ENCODE measurements at regions not wholly inside any gene's neighbourhood (a gene's known extent, or its start where the extent isn't known, plus 50 kb on each side); places are given as distances from the start of the nearest gene placed in this dataset.

DNA sequence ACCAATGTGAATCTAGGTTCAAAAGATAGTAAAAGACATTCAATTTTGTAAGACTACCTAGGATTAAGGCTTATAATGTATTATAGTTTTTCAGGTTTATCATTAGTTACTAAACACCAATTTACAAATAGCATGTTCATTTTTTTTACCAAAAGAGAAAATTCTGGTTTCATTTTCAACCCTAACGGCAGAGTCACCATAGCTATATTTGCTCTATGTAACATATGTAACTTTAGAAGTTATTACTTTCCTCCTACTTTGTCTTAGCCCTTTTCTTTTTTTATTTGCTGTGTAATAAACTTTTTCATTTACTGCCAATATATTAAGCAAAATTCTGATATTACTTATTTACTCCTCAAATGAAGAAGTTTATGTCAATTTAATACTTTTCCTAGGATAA, 639.6 kb downstream of the ARAP2 start:
- DNase-seq: no peak

DNA sequence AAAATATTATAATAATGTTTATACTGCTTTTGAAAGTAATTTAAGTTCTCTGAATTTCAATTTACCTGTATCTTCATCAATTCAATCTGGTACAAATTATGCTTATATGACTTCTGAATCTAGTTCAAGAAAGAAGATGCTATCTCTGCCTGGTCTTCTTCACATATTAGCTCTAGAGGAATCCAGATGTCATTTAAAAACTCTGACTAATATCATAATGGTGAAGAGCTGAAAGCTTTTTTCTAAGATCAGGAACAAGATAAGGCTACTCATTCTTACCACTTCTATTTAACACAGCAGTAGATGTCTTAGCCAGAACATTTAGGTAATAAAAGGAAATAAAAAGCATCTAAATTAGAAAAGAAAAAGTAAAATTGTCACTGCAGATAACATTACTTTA, 636.1 kb downstream of the ARAP2 start:
- DNase-seq: no peak

DNA sequence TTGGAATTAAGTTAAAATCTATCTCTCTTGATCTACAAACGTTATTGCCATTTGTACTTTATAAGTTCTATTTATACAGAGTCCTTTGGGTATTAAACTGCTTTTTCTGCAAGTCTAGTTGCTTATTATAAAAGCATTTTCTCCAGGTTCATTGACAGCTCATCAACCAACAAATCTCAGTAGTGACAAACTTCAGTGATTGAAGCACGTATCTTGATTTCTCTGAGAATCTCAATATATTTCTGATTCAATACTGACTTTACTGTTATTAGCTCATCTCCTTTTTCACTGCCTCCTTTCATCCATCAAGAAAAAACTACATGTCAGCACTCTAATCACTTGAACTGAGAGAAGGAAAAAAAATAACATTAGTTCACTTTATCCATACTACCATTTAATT, 630.2 kb downstream of the ARAP2 start:
- DNase-seq: no peak

DNA sequence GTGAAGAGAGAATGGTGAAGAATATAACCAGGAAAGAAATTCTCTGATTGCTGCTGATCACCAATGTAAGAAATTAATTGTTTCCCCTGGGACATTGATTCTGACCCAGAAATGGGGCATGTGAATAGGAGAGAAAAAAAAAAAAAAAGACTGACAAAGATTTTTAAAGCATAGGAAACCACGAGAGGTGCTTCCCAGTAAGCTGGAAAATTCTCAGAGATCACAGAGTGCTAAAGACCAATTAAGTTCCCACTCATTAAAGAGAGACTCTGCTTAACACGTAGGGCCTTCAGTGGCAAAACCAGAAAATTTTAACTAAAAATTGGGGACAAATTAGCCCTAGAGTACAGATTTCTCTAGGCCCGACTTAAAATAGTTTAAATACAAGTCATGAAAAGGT, 604.4 kb downstream of the ARAP2 start:
- DNase-seq: no peak

DNA sequence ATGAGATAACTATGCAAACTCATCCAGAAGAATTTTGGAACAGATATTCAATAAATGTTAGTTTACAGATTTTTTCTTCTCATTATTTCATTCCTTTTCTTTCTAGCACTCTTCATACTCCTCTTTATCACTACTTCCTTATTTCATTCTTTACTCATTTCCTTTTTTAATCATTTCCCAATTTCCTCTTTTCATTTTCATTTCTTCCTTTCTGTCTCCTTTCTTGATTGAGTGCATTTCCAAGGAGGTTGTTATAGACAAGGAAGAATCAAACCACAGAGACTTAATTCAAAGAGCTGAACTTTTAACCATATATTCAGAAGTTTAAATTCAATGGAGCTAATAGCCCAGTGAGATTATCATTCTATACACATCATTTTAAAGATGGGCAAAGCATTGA, 600.7 kb downstream of the ARAP2 start:
- DNase-seq: peak in 2 of 3 donors; percentile 57 to 64

DNA sequence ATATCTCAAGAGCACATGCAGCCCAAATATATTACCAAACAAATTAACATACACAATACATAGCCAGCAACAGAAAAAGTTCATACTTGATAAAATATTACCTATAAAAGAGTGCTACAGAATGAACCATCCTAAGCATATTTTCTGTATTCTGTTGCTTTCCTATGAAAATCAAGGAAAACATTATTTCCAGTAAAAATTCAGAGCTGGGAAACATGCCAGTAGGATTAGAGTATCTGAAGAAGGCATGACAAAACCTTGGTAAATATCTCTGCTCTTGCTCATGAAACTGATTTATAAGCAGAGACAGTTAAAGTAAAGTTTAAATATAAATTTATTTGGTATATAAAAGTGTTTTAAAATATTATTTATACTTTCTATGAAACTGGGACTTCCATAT, 599.7 kb downstream of the ARAP2 start:
- DNase-seq: no peak

DNA sequence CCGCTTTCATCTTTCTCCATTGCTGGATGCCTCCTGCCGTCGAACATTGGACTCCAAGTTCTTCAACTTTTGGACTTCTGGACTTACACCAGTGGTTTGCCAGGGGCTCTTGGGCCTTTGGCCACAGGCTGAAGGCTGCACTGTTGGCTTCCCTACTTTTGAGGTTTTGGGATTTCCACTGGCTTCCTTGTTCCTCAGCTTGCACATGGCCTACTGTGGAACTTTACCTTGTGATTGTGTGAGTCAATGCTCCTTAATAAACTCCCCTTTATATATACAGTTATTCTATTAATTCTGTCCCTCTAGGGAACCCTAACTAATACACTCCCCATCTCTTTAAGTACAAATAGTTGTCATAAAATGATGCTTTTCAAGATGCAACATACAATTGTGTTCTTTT, 595.3 kb downstream of the ARAP2 start:
- peak; percentile 62 to 75 (median 71) for DNase-seq

DNA sequence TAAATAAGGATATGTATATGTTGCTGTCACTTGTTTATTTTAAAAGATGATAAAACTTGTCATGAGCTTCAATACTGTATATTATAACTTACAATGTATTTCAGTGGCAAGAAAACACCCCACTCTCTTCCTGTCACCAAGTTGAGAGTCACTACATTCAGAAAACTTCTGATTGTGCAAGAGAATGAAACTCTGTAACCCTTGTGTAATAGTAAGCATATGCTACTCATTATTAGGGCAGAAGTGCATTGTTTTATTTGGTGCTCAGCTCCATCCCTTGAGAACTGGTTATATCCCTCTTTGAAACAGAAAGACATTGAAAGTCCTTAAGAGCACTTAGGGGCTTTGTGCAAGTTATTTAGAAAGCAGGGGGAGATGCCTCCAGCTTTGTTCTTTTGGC, 594.5 kb downstream of the ARAP2 start:
- peak; percentile 61 to 91 (median 87) for DNase-seq

DNA sequence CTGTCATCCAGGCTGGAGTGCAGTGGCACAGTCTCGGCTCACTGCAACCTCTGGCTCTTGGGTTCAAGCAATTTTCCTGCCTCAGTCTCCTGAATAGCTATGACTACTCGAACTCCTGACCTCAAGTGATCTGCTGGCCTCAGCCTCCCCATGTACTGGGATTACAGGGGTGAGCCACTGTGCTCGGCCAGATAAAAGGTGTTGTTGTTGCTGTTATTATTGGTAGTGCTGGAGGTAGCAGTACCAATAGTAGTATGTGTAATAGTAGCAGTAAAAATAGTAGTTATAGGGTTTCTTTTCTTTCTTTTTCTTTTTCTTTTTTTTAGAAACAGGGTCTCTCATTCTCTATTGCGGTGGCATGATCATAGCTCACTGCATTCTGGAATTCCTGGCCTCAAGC, 592.1 kb downstream of the ARAP2 start:
- DNase-seq: no peak

DNA sequence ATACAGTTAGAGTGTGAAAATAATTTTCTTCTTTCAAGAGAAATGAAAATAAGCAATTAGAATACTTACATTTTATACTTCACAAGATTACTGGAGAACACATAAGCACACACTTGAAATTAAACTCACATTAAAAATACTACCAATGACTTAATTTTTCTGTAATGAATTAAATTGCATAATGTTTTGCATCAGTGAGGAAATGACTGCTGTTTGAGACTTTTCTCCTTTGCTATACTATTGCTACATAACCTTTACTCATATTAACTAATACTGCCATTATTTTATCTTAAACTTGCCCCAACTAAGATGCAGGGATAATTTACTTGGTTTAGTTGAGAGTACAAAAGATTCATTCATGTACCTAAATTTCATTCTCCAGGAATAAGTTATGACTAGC, 590.9 kb downstream of the ARAP2 start:
- peak in 2 of 3 donors; percentile 37 to 53 for DNase-seq

DNA sequence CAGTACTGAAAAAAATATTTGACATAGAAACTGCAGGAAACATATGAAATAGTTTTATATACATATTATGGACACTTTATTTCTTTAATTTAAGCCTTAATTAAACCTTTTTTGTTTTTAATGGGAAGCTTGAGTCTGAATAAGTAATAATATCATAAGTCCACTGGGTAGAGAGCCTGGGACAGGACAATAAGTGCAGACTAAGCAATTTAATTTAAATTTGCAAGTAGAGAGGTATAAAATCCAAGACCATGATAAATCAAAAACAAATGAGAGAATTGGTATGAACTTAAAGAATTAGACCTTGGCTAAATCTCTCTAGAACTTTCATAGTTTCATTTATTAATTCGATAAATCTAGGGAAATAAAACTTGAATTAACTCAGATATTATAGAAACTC, 571.2 kb downstream of the ARAP2 start:
- DNase-seq: no peak

DNA sequence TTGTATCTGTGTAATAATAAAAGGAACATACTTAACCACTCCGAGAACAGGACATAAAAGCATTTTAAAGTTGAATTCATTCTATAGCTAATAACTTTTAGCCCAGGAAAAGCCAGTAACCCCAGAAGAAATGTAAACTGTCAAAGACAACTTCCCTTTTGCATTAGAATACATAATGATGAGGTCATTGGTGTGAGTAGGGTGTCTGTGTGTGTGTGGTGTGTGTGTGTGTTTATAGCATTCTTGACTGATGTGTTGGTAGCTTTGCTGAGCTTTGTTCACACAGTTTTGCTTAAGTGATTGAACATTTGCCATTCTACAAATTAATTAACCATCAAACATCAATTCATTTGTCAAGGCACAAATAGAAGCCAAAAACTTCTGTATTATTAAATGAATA, 559.6 kb downstream of the ARAP2 start:
- no peak for DNase-seq

DNA sequence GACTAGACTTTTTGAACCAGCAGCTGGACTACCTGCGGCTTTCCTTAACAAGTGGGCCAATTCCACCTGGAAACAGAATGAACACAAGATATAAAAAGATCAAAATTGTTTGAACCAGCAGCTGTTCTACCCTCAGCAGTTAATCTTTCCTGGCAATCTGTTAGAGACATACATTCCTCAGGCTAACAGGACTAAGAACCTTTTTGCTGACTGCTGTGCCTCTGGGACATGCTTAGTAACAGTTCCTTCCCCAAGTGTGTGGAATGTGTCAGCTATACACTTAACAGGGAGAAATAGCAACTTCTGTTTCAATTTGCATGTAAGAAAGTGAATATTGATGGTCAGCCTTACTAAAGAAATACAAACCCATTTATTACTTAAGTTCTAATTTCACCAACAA, 554.4 kb downstream of the ARAP2 start:
- no peak for DNase-seq

DNA sequence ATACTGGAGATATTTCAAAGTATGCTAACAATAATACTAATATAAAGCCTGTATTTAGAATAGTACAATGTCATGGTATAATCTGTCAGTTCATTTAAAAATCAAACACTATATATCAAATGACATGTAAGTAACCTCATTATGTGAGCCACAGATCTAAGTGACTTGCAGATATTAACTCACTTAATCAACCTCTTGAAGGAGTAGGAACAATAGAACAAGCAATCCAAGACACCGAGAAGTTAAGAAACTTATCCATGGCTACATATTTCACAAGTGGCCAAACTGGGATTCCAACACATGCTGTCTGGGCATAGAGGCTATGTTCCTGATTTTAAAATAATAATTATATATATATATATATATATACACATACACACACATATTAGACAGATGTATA, 554.0 kb downstream of the ARAP2 start:
- no peak for DNase-seq

DNA sequence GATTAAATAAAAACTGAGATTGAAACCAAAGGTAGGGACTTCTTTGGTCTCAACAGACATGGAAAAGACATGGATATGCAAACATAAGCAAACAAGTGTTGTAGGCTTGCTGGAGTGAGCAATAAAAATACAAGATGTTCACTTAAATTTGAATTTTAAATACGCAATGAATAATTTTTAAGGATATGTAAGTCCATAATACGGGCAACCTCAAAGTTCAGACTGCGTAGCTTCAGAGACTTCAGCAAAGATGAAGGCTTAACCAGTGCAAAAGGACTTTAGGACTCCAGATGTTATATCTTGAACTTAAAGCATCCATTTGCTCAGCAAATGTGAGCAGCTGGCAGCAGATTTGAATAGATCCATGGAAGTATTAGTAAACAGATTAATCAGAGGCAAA, 549.3 kb downstream of the ARAP2 start:
- no peak for DNase-seq

DNA sequence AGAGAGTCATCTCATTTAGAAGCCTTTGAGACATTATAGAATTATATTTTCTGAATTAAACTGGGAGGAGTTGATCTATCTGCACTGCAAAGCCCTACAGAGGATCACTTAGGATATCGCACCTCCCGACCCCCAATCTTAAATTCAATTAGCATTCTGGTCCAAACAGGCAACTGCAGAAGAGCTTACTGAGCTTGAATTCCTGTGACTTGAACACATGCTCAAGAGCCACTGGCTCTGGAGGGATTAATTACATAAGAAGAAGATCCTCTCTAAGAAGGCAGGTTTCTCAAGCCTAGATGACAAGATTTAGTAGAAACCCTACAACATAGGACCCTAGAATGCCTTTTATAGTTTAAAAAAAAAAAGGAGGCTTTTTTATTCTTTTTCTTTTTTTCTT, 548.9 kb downstream of the ARAP2 start:
- DNase-seq: no peak

DNA sequence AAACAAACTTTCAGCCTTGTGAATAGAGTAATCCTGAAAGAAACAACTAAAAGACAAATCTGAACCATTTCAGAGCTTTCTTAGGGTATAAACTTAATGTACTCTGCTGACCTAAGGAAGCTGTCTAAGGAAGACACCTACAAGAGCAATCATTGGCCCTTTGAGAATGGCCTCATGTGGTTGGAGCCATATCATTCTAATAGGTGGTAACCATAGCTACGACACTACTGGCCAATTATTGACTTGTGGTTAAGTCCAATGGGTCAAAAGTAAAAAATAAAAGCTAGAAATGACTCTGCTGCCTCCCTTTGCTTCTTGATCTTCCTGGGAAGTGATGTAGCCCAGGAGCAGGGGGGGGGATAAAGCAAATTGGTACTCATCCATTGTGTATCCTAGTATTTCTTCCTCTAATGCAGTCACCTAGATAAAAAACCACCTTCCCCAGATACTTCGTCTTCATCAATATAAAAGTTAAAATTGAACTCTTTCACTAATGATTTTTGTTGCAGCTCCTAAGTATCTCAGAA, 547.0 kb downstream of the ARAP2 start:
- DNase-seq: no peak

DNA sequence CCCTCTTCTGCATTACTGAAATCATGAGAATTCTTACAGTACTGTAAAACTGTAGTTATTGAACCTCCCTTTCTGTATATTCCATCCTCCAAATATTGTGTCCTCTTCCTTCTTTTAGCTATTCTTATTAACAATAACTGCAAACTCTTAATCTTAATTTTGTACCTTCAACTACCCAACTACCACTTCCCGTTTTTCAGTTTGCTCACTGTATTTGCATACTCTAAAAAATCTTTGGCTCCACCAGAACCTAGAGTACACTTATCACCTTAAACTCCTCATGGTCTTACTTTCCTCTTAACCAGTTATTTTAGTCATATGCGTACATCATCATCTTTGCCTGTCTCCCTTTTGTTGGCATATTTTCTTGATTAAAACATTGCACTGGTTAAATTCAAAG, 543.7 kb downstream of the ARAP2 start:
- no peak for DNase-seq

DNA sequence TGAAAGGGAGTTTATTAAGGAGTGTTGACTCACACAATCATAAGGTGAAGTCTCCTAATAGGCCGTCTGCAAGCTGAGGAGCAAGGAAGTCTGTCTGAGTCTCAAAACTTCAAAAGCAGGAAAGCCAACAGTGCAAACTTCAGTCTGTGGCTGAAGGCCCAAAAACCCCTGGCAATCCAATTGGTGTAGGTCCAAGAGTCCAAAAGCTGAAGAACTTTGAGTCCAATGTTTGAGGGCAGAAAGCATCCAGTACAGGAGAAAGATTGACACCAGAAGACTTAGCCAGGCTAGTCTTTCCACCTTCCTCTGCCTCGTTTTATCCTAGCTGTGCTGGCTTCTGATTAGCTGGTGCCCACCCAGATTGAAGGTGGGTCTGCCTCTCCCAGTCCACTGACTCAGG, 535.2 kb downstream of the ARAP2 start:
- no peak for DNase-seq

DNA sequence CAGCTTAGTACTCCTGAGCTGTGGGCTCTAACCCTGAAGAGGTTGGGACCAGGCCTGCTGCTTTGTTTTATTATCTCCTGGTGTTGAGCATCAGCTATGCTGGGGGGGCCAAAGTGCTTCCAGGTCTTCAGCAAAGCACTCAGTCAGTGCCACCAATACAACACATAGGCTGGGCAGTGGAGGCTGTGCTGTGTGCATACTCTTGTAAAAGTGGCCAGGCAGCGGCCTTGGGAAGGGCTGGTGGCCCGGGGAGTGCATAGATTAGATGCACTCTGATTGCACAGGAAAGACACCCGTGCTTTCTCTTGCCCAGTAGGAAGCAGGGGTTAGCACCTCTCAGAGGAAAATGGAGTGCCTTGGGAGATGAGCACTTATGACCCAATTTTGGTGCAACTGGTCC, 534.0 kb downstream of the ARAP2 start:
- no peak for DNase-seq

DNA sequence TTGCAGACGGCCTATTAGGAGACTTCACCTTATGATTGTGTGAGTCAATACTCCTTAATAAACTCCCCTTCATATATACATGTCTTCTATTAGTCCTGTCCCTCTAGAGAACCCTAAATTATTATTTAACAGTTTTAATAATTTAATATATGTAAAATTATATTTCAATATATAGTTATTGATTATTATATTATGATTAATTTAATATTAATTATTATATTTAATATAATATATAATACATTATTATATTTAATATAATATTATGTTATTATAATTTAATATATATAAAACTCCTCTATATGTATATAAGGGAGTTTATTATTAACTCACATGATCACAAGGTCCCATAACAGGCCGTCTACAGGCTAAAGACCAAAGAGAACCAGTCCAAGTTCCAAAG, 533.2 kb downstream of the ARAP2 start:
- no peak for DNase-seq

DNA sequence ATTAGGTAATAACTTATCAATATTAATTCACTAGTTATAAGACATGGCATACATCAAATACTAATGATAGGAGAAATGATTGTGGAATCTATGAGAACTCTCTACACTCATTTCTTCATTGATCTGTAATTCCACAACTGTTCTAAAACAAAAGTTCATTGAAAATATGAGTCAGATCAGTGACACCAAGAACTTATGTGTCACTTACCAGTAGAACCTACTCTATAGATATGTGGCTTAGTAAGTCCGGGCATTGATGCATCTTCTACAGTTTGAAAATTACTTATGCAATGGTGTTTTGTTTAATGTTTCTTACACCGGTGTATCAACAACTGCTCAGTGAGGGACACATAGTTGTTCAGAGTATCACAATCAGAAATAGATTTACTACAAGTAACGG, 520.3 kb downstream of the ARAP2 start:
- DNase-seq: no peak

DNA sequence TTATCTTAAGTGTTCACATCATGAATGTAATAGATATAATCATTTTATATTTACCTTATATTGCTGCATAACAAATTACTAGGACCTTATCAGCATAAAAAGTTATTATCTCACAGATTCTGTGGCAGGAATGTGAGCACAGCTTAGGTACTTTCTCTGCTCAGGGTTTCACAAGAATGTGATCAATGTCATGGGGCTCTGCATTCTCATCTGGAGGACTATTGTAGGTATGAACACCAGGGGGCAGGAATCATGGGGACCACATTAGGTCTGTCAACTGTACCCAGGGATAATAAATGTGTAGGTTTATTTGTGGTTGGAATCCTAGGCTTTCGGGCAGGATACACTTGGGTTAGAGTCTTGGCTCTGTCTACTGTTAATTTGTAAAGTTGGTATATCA, 519.2 kb downstream of the ARAP2 start:
- DNase-seq: peak in 2 of 3 donors; percentile 2 to 11

DNA sequence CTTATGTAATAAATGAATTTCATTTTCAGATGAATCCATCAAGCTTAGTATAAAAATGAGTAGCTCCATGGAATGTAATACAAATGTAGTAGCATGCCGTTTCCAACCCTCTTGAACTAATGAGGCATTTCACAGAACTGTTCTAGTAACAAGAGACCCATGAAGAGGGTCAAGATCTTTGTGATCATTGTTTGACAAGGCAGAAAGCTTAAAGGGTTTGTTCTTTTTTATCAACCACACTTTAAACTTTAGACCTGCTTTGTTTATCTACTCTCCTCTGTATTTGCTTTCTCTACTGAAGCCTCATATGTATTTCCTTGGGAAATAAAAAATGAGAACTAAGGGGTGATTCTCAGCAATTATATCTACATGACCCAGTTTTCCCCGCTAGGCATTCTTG, 513.9 kb downstream of the ARAP2 start:
- DNase-seq: no peak

DNA sequence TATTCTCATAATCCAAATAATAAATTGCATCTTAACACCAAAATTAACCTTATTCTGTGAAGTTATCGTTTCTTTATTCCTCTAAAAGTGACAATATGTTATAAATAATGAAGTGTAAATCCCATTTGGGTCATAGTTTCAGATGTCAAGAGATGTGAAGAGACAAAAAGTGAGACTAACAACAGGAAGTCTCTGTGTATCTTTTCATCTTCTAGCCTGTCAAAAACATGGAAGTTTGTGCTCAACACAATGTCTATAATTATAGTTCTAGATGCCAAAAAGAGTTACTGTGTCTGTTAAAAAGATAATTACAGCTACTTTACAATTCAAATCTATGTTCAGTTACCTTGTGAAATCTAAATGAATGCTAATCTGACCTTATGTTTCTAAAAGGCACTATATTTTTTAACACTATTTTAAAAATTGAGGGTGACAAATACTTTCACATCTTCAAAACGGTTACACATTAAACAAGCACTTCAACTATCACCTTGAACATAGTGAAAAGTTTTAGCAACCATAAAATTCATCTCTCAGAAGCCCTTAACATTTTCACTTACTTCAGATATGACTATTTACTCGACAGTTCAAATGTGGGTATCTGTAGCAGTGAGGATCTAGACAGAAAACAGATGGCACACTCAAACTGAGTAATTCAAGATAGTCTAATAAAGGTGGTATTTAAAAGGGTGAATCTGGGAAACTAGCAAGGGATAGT, 509.8 kb downstream of the ARAP2 start:
- DNase-seq: no peak

All from suppressor macrophage treated with lipopolysaccharide for 1 hour (primary cell).